OCI-LY7 (cell line): ENCODE measurements at regions not wholly inside any gene's neighbourhood (a gene's known extent, or its start where the extent isn't known, plus 50 kb on each side); places are given as distances from the start of the nearest gene placed in this dataset.

Source experiments
- BruUV-seq: library from RNA; stranded (reverse); fragments of 400-500 nt; replicated peaks from 2 replicates; lab custom pipeline; 2021; lab: Mats Ljungman, UMichigan
- CTCF ChIA-PET: fragments of 300-600 bp; sonication (Branson Sonifier 250); formaldehyde crosslinking; loops from one replicate; lab custom pipeline; 2022; ENCODE audit warnings: antibody characterized with exemption; ENCODE audit not compliant: unreplicated experiment; lab: Charles Lee
- POLR2A ChIA-PET: fragments of 300-600 bp; sonication (Branson Sonifier 250); formaldehyde crosslinking; loops from one replicate; lab custom pipeline; 2022; ENCODE audit warnings: antibody characterized with exemption; lab: Charles Lee
- DNase-seq: peaks from one replicate; pipeline ENCODE4 v3.0.0-alpha.2; 2015; ENCODE audit warnings: low spot score
- H2AFZ ChIP-seq: fragments of 200-600 bp; sonication (generic), shearing (Covaris generic); 2 replicates; pipeline ENCODE4 v1.6.1; 2014; ENCODE audit warnings: mild to moderate bottlenecking, antibody characterized with exemption, low read length, moderate library complexity
- H3K27ac ChIP-seq: fragments of 200-600 bp; sonication (generic); 2 replicates; pipeline ENCODE4 v1.5.1; 2014; ENCODE audit warnings: mixed run types, low read depth, mild to moderate bottlenecking, moderate library complexity, low read length, inconsistent platforms; ENCODE audit not compliant: poor library complexity, severe bottlenecking
- H3K36me3 ChIP-seq: fragments of 200-600 bp; sonication (generic); 2 replicates; pipeline ENCODE4 v1.6.1; 2014; ENCODE audit warnings: mild to moderate bottlenecking, antibody characterized with exemption, low read length, moderate library complexity, mixed read lengths; ENCODE audit not compliant: insufficient read depth
- H3K4me1 ChIP-seq: fragments of 200-600 bp; sonication (generic); 2 replicates; pipeline ENCODE4 v1.5.1; 2014; ENCODE audit warnings: mild to moderate bottlenecking, low read length; ENCODE audit not compliant: insufficient read depth, poor library complexity, severe bottlenecking
- H3K4me2 ChIP-seq: fragments of 200-600 bp; sonication (generic); 2 replicates; pipeline ENCODE4 v1.6.1; 2014; ENCODE audit warnings: mild to moderate bottlenecking, low read length
- H3K4me3 ChIP-seq: fragments of 200-600 bp; sonication (generic); 2 replicates; pipeline ENCODE4 v1.5.1; 2014; ENCODE audit warnings: mild to moderate bottlenecking, low read depth, low read length; ENCODE audit not compliant: poor library complexity, severe bottlenecking
- H3K79me2 ChIP-seq: fragments of 200-600 bp; sonication (generic); 2 replicates; pipeline ENCODE4 v1.6.1; 2016; ENCODE audit warnings: low read depth, mild to moderate bottlenecking, low read length, moderate library complexity, mixed read lengths; ENCODE audit not compliant: insufficient read depth
- H3K9me2 ChIP-seq: fragments of 200-600 bp; sonication (generic); 2 replicates; pipeline ENCODE4 v1.6.1; 2016; ENCODE audit warnings: mild to moderate bottlenecking, low read length, mixed read lengths; ENCODE audit not compliant: insufficient read depth
- H3K9me3 ChIP-seq: fragments of 200-600 bp; sonication (generic); 2 replicates; pipeline ENCODE4 v1.6.1; 2014; ENCODE audit warnings: mild to moderate bottlenecking, mixed run types, low read length, mixed read lengths
- H4K20me1 ChIP-seq: fragments of 200-600 bp; sonication (generic); 2 replicates; pipeline ENCODE4 v1.6.1; 2014; ENCODE audit warnings: mild to moderate bottlenecking, antibody characterized with exemption, low read length, moderate library complexity, mixed read lengths; ENCODE audit not compliant: insufficient read depth
- CTCF ChIP-seq: fragments of 200-600 bp; sonication (generic); conservative IDR thresholded peaks from 2 replicates; pipeline ENCODE4 v1.5.1; 2014; ENCODE audit warnings: mild to moderate bottlenecking, antibody characterized with exemption, low read length, moderate library complexity, mixed read lengths
- EZH2phosphoT487 ChIP-seq: fragments of 200-600 bp; sonication (generic); IDR thresholded peaks from 2 replicates; pipeline ENCODE4 v1.6.1; 2018; ENCODE audit warnings: low read depth, borderline replicate concordance, mild to moderate bottlenecking, mixed run types, antibody characterized with exemption, low read length, moderate library complexity, mixed read lengths
- intact Hi-C: fragments of 100-400 bp; cut with micrococcal nuclease; formaldehyde crosslinking; loops from one replicate; pipeline ENCODE4 v1.10.0; 2022; ENCODE audit not compliant: unreplicated experiment

- intact Hi-C loops: no loop called here
- DNase-seq: no peak
- Histone ChIP-seq H3K36me3 (no peaks in the 10 kb centered on the region), H4K20me1 (no peaks in the 10 kb centered on the region), H3K4me1 (no peaks in the 10 kb centered on the region), H3K4me2 (no peak overlapping the region), H3K27ac (no peak overlapping the region), H3K4me3 (no peak overlapping the region), H3K79me2 (no peaks in the 10 kb centered on the region), H3K9me3 (no peaks in the 10 kb centered on the region), H2AFZ (no peak overlapping the region), H3K9me2 (no peaks in the 10 kb centered on the region)
- BruUV-seq: no TSS peak
- TF ChIP-seq CTCF (no peak), EZH2phosphoT487 (no peak)
- ChIA-PET CTCF (no interaction called here), POLR2A (interaction anchor here (0.6 kb wide), 1 partner anchor 40 kb away, joined by 3 read pairs; no protein-coding TSS in a partner anchor)
Observed at GRCh38 chr10:59098387-59098786, 78.1 kb upstream of the PHYHIPL start.

- H3K79me2 ChIP-seq: no peaks in the 10 kb centered on the region
- ChIA-PET POLR2A (interaction anchor here (0.6 to 0.7 kb wide), 2 partner anchors 400 to 830 kb away, joined by 3 read pairs; partner anchors contain the start of gene CISD1), CTCF (no interaction called here)
- BruUV-seq: no TSS peak
- intact Hi-C loops: no loop called here
- TF ChIP-seq EZH2phosphoT487 (no peak), CTCF (no peak)
- H3K9me2 ChIP-seq: no peaks in the 10 kb centered on the region
- no peak overlapping the region for H2AFZ ChIP-seq
- H4K20me1 ChIP-seq: no peaks in the 10 kb centered on the region
- H3K4me2 ChIP-seq: no peak overlapping the region
- no peak overlapping the region for H3K27ac ChIP-seq
- DNase-seq: no peak
- no peaks in the 10 kb centered on the region for H3K36me3 ChIP-seq
- H3K9me3 ChIP-seq: no peaks in the 10 kb centered on the region
- no peak overlapping the region for H3K4me3 ChIP-seq
- no peaks in the 10 kb centered on the region for H3K4me1 ChIP-seq
Observed at GRCh38 chr10:59098831-59099452, 77.5 kb upstream of the PHYHIPL start.

- no TSS peak for BruUV-seq
- Histone ChIP-seq H3K9me3 (no peaks in the 10 kb centered on the region), H3K79me2 (no peaks in the 10 kb centered on the region), H3K36me3 (no peaks in the 10 kb centered on the region), H2AFZ (no peak overlapping the region), H3K4me3 (no peak overlapping the region), H3K4me2 (no peak overlapping the region), H3K9me2 (no peaks in the 10 kb centered on the region), H3K4me1 (no peaks in the 10 kb centered on the region), H3K27ac (no peak overlapping the region), H4K20me1 (no peaks in the 10 kb centered on the region)
- ChIA-PET POLR2A (interaction anchor here (0.6 to 0.7 kb wide), 3 partner anchors 56 to 831 kb away, joined by 3 read pairs; partner anchors contain the start of gene CISD1), CTCF (no interaction called here)
- no peak for TF ChIP-seq CTCF
- TF ChIP-seq EZH2phosphoT487: no peak
- intact Hi-C loops: no loop called here
- DNase-seq: no peak
Observed at GRCh38 chr10:59099481-59099880, 77.0 kb upstream of the PHYHIPL start.
